ENCODE measurements at regions not wholly inside any gene's neighbourhood (a gene's known extent, or its start where the extent isn't known, plus 50 kb on each side); places are given as distances from the start of the nearest gene placed in this dataset.

DNA sequence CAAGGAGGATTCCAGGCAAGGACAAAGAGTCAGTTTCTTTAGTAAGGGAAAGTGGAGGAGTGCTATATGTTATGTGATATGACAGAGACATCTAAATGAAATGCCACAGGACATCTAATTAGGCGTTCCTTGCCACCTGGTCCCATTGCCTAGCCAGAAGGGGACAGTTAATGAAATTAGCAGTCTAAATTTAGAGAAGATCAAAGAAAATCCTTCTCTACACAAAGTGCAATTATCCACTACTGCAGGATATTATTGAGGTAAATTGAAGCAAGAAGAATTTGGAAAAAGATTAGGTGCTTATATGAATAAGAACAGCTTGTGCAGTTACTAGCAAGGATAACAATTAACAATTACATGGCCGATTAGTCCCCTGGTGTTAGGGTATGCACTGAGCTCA lies 495.3 kb upstream of the NMUR2 start:
- TF ChIP-seq RARB (CRISPR knock-in tag; IDR thresholded peaks at IDR 0.05) = no peak
- TF ChIP-seq, protein P1, sequence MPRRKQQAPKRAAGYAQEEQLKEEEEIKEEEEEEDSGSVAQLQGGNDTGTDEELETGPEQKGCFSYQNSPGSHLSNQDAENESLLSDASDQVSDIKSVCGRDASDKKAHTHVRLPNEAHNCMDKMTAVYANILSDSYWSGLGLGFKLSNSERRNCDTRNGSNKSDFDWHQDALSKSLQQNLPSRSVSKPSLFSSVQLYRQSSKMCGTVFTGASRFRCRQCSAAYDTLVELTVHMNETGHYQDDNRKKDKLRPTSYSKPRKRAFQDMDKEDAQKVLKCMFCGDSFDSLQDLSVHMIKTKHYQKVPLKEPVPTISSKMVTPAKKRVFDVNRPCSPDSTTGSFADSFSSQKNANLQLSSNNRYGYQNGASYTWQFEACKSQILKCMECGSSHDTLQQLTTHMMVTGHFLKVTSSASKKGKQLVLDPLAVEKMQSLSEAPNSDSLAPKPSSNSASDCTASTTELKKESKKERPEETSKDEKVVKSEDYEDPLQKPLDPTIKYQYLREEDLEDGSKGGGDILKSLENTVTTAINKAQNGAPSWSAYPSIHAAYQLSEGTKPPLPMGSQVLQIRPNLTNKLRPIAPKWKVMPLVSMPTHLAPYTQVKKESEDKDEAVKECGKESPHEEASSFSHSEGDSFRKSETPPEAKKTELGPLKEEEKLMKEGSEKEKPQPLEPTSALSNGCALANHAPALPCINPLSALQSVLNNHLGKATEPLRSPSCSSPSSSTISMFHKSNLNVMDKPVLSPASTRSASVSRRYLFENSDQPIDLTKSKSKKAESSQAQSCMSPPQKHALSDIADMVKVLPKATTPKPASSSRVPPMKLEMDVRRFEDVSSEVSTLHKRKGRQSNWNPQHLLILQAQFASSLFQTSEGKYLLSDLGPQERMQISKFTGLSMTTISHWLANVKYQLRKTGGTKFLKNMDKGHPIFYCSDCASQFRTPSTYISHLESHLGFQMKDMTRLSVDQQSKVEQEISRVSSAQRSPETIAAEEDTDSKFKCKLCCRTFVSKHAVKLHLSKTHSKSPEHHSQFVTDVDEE (CRISPR knock-in tag; IDR thresholded peaks at IDR 0.05) = no peak
- TF ChIP-seq BACH2 (CRISPR knock-in tag; IDR thresholded peaks at IDR 0.05; ENCODE audit: borderline replicate concordance) = no peak
- TF ChIP-seq ZFP3 (CRISPR knock-in tag; IDR thresholded peaks at IDR 0.05) = no peak
- no peak for TF ChIP-seq ZFP30 (CRISPR knock-in tag; IDR thresholded peaks at IDR 0.05)
- TF ChIP-seq, protein P2, sequence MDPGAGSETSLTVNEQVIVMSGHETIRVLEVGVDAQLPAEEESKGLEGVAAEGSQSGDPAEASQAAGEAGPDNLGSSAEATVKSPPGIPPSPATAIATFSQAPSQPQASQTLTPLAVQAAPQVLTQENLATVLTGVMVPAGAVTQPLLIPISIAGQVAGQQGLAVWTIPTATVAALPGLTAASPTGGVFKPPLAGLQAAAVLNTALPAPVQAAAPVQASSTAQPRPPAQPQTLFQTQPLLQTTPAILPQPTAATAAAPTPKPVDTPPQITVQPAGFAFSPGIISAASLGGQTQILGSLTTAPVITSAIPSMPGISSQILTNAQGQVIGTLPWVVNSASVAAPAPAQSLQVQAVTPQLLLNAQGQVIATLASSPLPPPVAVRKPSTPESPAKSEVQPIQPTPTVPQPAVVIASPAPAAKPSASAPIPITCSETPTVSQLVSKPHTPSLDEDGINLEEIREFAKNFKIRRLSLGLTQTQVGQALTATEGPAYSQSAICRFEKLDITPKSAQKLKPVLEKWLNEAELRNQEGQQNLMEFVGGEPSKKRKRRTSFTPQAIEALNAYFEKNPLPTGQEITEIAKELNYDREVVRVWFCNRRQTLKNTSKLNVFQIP (CRISPR knock-in tag; IDR thresholded peaks at IDR 0.05; ENCODE audit: borderline replicate concordance, low read depth) = no peak
- TF ChIP-seq CSDC2 (CRISPR knock-in tag; IDR thresholded peaks at IDR 0.05) = no peak
- no peak for TF ChIP-seq PPARA (CRISPR knock-in tag; IDR thresholded peaks at IDR 0.05; ENCODE audit: borderline replicate concordance)
- TF ChIP-seq ZNF70 (CRISPR knock-in tag; IDR thresholded peaks at IDR 0.05) = no peak
- ATAC-seq = no peak

DNA sequence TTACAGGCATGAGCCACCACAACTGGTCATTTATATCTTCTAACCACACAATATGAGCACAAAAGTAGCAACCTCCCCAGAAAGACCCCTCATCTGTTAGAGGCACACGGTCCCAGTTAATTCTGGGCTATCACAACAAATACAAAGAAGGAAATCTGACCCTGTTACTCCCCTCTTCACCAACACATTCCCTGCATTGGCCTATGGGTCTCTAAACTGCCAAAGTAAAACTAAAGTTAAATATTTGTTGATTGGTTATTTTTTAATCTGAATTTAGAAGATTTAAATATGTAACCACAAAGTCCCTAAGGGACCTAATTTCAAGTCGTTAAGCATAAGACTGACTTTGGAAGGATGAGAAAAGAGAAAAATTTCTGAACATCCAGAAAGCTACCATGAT lies 496.7 kb upstream of the NMUR2 start:
- TF ChIP-seq SNAI2 (CRISPR knock-in tag; IDR thresholded peaks at IDR 0.05) (no peak), ZFP3 (CRISPR knock-in tag; IDR thresholded peaks at IDR 0.05) (no peak), BACH2 (CRISPR knock-in tag; IDR thresholded peaks at IDR 0.05; ENCODE audit: borderline replicate concordance) (no peak), ZNF8 (CRISPR knock-in tag; IDR thresholded peaks at IDR 0.05) (no peak), ZNF70 (CRISPR knock-in tag; IDR thresholded peaks at IDR 0.05) (no peak), CSDC2 (CRISPR knock-in tag; IDR thresholded peaks at IDR 0.05) (no peak), ZFP30 (CRISPR knock-in tag; IDR thresholded peaks at IDR 0.05) (no peak)
- TF ChIP-seq, protein P3, sequence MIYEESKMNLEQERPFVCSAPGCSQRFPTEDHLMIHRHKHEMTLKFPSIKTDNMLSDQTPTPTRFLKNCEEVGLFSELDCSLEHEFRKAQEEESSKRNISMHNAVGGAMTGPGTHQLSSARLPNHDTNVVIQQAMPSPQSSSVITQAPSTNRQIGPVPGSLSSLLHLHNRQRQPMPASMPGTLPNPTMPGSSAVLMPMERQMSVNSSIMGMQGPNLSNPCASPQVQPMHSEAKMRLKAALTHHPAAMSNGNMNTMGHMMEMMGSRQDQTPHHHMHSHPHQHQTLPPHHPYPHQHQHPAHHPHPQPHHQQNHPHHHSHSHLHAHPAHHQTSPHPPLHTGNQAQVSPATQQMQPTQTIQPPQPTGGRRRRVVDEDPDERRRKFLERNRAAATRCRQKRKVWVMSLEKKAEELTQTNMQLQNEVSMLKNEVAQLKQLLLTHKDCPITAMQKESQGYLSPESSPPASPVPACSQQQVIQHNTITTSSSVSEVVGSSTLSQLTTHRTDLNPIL (CRISPR knock-in tag; IDR thresholded peaks at IDR 0.05; ENCODE audit: low read depth) = no peak
- TF ChIP-seq, protein P4, sequence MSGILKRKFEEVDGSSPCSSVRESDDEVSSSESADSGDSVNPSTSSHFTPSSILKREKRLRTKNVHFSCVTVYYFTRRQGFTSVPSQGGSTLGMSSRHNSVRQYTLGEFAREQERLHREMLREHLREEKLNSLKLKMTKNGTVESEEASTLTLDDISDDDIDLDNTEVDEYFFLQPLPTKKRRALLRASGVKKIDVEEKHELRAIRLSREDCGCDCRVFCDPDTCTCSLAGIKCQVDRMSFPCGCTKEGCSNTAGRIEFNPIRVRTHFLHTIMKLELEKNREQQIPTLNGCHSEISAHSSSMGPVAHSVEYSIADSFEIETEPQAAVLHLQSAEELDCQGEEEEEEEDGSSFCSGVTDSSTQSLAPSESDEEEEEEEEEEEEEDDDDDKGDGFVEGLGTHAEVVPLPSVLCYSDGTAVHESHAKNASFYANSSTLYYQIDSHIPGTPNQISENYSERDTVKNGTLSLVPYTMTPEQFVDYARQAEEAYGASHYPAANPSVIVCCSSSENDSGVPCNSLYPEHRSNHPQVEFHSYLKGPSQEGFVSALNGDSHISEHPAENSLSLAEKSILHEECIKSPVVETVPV (CRISPR knock-in tag; IDR thresholded peaks at IDR 0.05) = no peak
- no peak for ATAC-seq

DNA sequence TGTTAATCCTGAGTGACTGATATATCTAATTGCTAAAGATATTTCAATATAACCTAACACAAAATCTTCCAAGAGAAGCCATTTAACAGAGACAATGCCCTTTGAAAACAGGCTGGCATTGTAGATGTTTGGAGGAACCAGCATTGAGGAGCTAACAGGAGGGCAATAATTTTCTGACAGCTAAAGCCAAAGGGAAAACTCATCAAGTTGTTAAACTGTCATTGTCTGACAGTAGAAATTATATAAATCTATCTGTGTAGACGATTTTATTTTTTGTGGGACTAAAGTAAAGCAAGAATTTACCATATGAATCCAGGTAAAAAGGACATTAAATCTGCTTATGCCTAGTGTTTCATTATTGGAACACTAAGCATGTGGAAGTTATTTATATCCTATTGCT lies 500.2 kb upstream of the NMUR2 start:
- no peak for ATAC-seq
- TF ChIP-seq, protein P4 (CRISPR knock-in tag; IDR thresholded peaks at IDR 0.05) = no peak
- TF ChIP-seq ZFP3 (CRISPR knock-in tag; IDR thresholded peaks at IDR 0.05) = no peak
- TF ChIP-seq ZNF8 (CRISPR knock-in tag; IDR thresholded peaks at IDR 0.05) = no peak
- no peak for TF ChIP-seq ESRRG (CRISPR knock-in tag; IDR thresholded peaks at IDR 0.05)
- TF ChIP-seq, protein P5, sequence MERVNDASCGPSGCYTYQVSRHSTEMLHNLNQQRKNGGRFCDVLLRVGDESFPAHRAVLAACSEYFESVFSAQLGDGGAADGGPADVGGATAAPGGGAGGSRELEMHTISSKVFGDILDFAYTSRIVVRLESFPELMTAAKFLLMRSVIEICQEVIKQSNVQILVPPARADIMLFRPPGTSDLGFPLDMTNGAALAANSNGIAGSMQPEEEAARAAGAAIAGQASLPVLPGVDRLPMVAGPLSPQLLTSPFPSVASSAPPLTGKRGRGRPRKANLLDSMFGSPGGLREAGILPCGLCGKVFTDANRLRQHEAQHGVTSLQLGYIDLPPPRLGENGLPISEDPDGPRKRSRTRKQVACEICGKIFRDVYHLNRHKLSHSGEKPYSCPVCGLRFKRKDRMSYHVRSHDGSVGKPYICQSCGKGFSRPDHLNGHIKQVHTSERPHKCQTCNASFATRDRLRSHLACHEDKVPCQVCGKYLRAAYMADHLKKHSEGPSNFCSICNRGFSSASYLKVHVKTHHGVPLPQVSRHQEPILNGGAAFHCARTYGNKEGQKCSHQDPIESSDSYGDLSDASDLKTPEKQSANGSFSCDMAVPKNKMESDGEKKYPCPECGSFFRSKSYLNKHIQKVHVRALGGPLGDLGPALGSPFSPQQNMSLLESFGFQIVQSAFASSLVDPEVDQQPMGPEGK (CRISPR knock-in tag; IDR thresholded peaks at IDR 0.05; ENCODE audit: borderline replicate concordance) = no peak
- no peak for TF ChIP-seq ARNTL (CRISPR knock-in tag; IDR thresholded peaks at IDR 0.05; ENCODE audit: borderline replicate concordance, low read depth)
- no peak for TF ChIP-seq SNAI2 (CRISPR knock-in tag; IDR thresholded peaks at IDR 0.05)
- TF ChIP-seq, protein P3 (CRISPR knock-in tag; IDR thresholded peaks at IDR 0.05; ENCODE audit: low read depth) = no peak
- no peak for TF ChIP-seq CSDC2 (CRISPR knock-in tag; IDR thresholded peaks at IDR 0.05)
- TF ChIP-seq, protein P2 (CRISPR knock-in tag; IDR thresholded peaks at IDR 0.05; ENCODE audit: borderline replicate concordance, low read depth) = no peak
- no peak for TF ChIP-seq ZC3H10 (CRISPR knock-in tag; IDR thresholded peaks at IDR 0.05)
- no peak for TF ChIP-seq ZFP30 (CRISPR knock-in tag; IDR thresholded peaks at IDR 0.05)
- TF ChIP-seq GLIS3 (CRISPR knock-in tag; IDR thresholded peaks at IDR 0.05) = no peak
